ENCODE measurements at regions not wholly inside any gene's neighbourhood (a gene's known extent, or its start where the extent isn't known, plus 50 kb on each side); places are given as distances from the start of the nearest gene placed in this dataset.
"Not testable (repeated sequence)": the region's sequence is repeated elsewhere in the genome, so short reads cannot be mapped to it uniquely, and the experiment has no call there.

- DNase-seq (ENCODE audit: low spot score) = no peak
These were observed 276.0 kb downstream of the SOX2 start for GRCh38 chr3:181987736-181988135.

GRCh38 chr3:181998828-181999227 lies 287.1 kb downstream of the SOX2 start:
- no peak for DNase-seq (ENCODE audit: low spot score)

DNA sequence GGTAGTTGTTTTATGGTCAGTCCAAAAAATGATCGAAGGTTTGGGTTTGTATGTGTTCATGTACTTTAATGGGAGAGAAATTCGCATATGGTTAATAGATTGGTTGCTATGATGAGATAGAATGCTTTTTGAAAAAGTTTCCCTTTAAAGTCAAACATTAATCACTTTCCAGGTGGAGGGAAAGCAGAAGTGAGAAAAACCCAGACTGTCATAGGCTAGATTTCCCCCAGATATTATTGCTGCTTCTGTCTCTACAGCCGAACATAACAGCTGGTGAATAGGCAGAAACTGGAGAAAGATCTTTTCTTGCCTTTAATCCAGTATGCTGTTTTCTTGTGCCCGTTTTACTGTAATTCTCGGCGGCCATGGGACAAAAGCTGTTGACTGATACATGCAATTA lies 287.6 kb downstream of the SOX2 start:
- DNase-seq (ENCODE audit: low spot score) = no peak

GRCh38 chr3:182000447-182000846 lies 288.7 kb downstream of the SOX2 start:
- no peak for DNase-seq (ENCODE audit: low spot score)

GRCh38 chr3:182005219-182005618 lies 293.5 kb downstream of the SOX2 start:
- no peak for DNase-seq (ENCODE audit: low spot score)

GRCh38 chr3:182005701-182006100 lies 294.0 kb downstream of the SOX2 start:
- no peak for DNase-seq (ENCODE audit: low spot score)

- no peak for DNase-seq (ENCODE audit: low spot score)
These were observed 294.7 kb downstream of the SOX2 start for GRCh38 chr3:182006431-182006830.

DNA sequence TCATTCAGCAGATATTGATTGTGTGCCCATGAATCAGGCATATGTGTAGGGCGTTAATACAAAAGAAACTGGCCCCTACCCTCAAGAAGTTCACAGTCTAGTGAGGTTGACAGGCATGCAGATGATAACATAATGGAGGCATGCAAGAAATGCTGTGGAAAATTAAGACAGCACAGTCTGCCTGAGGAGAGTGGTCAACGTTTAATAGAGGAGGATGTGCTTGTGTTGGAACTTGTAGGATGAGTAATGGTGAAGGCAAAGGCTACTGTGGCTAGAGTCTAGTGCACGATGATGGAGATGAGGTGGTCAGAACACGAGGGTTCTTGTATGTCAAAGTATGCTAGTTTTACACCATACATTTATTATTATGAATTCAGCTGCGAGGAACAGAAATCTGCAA lies 295.7 kb downstream of the SOX2 start:
- DNase-seq (ENCODE audit: low spot score) = no peak

DNA sequence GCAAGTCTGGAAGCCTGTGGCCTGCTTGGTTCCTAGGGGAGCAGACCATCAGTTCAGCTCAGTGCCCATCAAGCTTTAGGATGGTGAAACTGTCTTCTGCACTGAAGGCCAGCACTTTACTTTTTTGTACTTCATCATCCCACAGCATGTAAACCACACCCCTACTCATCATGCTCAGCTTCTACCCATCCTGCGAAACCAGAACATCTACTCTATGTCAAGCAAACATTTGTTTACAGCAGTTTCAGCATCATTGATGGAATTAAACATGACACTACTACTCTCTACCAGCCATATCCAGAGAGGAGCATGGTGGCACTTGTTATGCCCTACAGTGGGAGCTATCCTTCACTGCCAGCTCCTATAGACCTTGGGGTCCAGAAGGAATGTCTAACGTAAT lies 306.6 kb downstream of the SOX2 start:
- no peak for DNase-seq (ENCODE audit: low spot score)

DNA sequence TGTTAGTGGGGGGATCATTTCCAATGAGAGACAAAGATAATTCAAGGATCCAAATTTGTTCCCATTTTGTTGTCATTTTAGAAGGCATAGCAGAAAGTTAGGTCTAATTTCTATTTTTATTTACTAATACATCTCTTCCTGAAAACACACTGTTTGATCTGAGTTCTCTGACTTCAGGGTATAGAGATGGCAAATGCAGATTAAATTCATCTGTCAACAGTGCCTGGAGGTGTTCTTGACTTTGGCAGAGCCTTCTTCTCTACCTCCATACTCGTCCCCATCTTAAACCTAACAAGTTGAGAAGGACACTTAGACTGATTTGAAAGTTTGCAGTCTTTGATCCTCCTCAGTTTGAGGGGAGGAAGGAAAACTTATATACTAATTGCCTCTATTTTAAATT lies 308.2 kb downstream of the SOX2 start:
- DNase-seq (ENCODE audit: low spot score) = no peak

DNA sequence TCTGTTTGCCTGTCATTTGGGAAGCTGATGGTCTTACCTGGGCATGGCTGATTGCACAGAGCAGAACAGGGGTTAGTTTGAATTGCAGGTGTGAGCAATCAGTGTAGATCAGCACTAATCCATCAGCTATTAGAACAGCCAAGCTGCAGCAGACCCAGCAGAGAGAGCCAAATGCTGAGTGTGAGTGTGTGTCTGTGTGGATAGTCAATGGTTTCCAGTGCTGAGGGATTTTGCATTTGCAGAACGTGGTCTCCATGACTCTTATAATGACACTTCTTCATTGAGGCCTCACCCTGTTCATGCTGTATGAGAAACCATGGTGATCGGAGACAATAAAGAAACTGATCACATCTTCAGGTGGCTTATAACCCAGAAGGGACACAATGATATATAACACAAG lies 312.1 kb downstream of the SOX2 start:
- DNase-seq (ENCODE audit: low spot score) = no peak

DNA sequence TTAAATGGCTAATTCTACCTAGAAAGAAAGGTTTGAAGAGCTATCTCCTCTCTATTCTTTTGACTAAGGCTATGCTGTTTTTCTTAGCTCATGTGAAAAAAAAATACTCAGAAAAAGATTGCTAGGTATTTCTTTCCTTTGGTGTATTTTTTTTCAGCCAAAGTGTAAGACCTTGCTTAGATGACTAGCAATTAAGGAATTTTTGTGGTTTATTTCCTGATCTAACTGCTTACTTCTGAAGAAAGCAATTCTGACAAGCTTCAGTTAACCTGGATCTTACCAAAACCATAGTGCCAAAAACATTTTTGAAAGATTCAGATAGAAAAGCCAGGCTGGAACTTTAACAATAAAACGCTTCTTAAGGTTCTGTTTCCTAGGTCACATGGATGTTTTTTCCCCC lies 315.6 kb downstream of the SOX2 start:
- DNase-seq (ENCODE audit: low spot score) = no peak

DNA sequence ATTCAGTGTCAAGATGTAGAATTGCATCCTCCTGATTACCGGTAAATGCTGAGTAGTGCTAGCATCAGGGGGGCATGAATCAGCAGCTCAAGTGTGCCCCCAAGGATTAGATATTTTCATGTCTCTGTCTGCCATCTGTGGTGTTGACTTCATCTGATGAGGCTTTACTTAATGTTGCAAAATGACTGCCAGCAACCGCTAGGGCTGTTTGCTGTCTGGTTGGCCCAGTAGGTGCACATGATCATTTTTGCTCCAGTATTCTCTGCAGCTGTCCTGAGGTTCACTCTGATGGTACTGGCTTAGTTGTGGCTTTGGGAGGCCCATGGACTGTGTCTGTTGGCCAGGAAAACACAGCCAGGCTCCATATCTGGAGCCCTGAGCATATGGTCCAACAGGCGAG lies 316.4 kb downstream of the SOX2 start:
- no peak for DNase-seq (ENCODE audit: low spot score)

GRCh38 chr3:182034231-182034630 lies 322.5 kb downstream of the SOX2 start:
- DNase-seq (ENCODE audit: low spot score) = not testable (repeated sequence)

GRCh38 chr3:182035324-182035723 lies 323.6 kb downstream of the SOX2 start:
- no peak for DNase-seq (ENCODE audit: low spot score)

DNA sequence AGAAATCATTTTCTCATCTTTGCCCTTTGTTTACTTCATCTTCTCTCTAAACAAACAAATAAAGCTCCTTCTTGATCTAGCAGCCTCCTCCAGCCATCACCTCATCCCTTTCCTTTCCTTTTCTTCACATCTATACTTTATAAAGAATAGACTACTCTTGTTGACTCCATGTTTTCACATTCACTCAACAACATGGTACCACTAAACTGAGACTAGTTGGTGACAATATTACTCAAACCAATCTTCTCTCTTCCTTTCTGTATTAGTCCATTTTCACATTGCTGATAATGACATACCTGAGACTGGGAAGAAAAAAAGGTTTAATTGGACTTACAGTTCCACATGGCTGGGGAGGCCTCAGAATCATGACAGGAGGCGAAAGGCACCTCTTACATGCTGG lies 324.7 kb downstream of the SOX2 start:
- DNase-seq (ENCODE audit: low spot score) = no peak

DNA sequence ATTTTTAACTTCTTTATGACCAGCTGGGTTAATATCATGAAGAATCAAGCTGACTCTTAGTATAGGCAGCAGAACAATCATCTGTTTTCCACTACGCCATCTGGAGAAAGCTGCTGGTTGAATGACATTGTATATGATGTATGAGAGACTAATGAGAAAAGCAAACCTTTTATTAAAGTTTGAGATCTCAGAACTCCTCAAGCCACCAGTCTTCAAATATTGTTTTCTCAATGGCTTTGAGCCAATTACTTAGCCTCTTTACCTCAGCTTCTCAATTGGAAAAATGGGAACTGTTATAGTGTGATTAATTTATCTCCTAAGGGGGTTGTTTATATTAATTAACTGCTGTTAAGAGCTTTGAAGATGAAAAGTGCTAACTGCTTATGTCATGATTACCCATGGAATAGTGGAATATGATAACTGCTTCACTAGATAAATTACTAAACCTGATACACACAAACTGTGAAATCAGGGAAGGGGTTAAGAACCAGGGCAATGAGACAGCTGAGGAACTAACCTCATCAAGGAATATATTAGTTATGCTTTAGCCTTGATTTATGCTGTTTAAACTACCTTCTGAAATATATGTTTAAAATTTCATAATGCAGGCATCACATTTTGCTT lies 330.1 kb downstream of the SOX2 start:
- no peak for DNase-seq (ENCODE audit: low spot score)

DNA sequence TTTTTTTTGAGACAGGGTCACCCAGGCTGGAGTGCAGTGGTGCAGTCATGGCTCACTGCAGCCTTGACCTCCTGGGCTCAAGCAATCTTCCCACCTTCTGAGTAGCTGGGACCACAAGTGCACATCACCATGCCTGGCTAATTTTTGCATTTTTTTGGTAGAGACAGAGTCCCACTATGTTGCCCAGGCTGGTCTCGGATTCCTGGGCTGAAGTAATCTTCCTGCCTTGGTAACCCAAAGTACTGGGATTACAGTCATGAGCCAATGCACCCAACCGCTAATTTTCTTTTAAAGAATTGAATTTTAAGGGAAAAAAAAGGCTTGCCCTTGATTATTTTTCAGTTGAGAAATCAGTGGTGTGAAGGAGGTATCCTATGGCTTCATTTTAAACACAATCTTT lies 334.0 kb downstream of the SOX2 start:
- DNase-seq (ENCODE audit: low spot score) = no peak

GRCh38 chr3:182046166-182046764 lies 334.5 kb downstream of the SOX2 start:
- DNase-seq (ENCODE audit: low spot score) = no peak

DNA sequence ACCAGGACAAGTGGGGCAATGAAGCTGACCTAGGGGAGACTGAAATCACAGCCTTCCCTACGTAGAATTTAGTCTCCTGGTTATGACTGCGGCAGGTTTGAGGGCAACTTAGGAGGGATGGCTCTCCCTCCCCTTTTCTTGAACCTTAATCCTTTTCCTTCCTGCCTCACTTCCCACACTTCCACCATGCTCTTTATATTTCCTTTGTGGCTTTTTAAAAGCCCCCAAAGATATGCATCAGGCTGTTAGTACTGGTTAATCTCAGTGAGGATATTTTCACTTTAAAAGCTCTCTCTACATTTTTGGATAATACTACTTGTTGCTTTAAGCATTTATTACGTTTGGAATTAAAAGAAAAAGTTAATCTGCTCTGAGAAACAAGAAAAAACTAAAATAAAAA lies 339.2 kb downstream of the SOX2 start:
- no peak for DNase-seq (ENCODE audit: low spot score)

DNA sequence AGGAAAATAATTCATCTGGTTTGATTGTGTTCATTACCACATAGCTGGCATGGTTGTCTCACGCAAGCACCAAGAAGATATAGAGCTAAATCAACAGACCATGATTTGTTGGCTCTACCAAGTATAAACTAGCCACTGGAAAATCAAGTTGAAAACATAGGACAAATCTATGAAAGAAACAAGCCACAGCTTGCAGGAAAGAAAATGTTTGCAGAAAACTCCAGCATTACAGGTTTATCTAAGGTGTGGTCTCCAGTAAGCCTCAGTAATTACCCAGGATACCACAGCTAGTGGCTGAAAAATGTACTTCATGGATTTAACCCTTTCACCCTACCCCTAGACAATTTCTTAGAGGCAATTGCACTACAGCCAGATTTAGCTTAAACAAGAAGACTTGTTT lies 340.6 kb downstream of the SOX2 start:
- DNase-seq (ENCODE audit: low spot score) = no peak

GRCh38 chr3:182052757-182053156 lies 341.0 kb downstream of the SOX2 start:
- DNase-seq (ENCODE audit: low spot score) = no peak

- DNase-seq (ENCODE audit: low spot score) = no peak
These were observed 346.8 kb downstream of the SOX2 start for GRCh38 chr3:182058488-182058887.

- no peak for DNase-seq (ENCODE audit: low spot score)
These were observed 352.0 kb downstream of the SOX2 start for GRCh38 chr3:182063742-182064141.

All from HuH-7.5 (cell line).